PFSK-1 (cell line): ENCODE measurements at regions not wholly inside any gene's neighbourhood (a gene's known extent, or its start where the extent isn't known, plus 50 kb on each side); places are given as distances from the start of the nearest gene placed in this dataset.

Experiments
- POLR2AphosphoS5 ChIP-seq: IDR thresholded peaks from 2 replicates; pipeline ENCODE4 v1.6.1; 2012; ENCODE audit warnings: low read depth, mild to moderate bottlenecking, control low read depth, low read length, moderate library complexity
- SIN3A ChIP-seq: IDR thresholded peaks from 2 replicates; pipeline ENCODE4 v1.6.1; 2012; ENCODE audit warnings: mild to moderate bottlenecking, low read length, moderate library complexity, borderline replicate concordance; ENCODE audit not compliant: insufficient read depth
- TAF1 ChIP-seq: IDR thresholded peaks from 2 replicates; pipeline ENCODE4 v1.6.1; 2012; ENCODE audit warnings: low read length, control low read depth, borderline replicate concordance; ENCODE audit not compliant: insufficient read depth
- TF ChIP-seq, protein P1 (sequence below), 2 experiments: IDR thresholded peaks; 2 replicates each; pipeline versions ENCODE4 v1.6.1 to v1.8.0; 2011 to 2012; ENCODE audit warnings: low read depth in 2 of 2, low read length in 2 of 2, control low read depth in 1 of 2, inconsistent platforms in 1 of 2, mild to moderate bottlenecking in 1 of 2, moderate library complexity in 1 of 2; ENCODE audit not compliant: insufficient read depth in 1 of 2

DNA sequence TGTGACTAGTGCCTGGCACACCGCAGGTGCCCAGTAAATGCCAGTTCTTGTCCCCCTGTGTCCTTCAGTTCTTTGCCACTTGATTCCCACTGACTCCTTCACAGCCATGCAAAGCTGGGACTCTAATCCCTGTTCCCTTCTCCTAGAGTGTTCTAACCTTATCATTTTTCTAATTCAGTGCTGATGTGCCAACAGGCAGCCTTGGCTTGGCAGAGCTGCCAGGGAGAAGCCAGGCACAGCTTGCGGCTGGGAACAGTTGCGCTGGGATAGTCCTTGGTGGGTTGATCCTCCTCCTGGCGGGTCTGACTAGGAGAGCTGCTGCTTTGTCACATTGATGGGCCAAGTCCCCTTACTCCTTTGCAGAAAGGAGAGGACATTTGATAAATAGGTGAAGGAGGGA lies 654.2 kb downstream of the HS3ST4 start:
- no peak for TF ChIP-seq POLR2AphosphoS5
- TF ChIP-seq, protein P1, sequence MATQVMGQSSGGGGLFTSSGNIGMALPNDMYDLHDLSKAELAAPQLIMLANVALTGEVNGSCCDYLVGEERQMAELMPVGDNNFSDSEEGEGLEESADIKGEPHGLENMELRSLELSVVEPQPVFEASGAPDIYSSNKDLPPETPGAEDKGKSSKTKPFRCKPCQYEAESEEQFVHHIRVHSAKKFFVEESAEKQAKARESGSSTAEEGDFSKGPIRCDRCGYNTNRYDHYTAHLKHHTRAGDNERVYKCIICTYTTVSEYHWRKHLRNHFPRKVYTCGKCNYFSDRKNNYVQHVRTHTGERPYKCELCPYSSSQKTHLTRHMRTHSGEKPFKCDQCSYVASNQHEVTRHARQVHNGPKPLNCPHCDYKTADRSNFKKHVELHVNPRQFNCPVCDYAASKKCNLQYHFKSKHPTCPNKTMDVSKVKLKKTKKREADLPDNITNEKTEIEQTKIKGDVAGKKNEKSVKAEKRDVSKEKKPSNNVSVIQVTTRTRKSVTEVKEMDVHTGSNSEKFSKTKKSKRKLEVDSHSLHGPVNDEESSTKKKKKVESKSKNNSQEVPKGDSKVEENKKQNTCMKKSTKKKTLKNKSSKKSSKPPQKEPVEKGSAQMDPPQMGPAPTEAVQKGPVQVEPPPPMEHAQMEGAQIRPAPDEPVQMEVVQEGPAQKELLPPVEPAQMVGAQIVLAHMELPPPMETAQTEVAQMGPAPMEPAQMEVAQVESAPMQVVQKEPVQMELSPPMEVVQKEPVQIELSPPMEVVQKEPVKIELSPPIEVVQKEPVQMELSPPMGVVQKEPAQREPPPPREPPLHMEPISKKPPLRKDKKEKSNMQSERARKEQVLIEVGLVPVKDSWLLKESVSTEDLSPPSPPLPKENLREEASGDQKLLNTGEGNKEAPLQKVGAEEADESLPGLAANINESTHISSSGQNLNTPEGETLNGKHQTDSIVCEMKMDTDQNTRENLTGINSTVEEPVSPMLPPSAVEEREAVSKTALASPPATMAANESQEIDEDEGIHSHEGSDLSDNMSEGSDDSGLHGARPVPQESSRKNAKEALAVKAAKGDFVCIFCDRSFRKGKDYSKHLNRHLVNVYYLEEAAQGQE (IDR thresholded peaks at IDR 0.05; ENCODE audit: insufficient read depth in 1 of 2, low read depth in 2 of 2, low read length in 2 of 2): no peak
- TF ChIP-seq SIN3A: no peak
- no peak for TF ChIP-seq TAF1
